DND-41 (cell line): ENCODE measurements at regions not wholly inside any gene's neighbourhood (a gene's known extent, or its start where the extent isn't known, plus 50 kb on each side); places are given as distances from the start of the nearest gene placed in this dataset.

ENCODE experiments used
- ATAC-seq: fragments of 200-7000 bp; cut with Tn5 transposase; 3 replicates; pipeline ENCODE4 v1.9.1; 2021; ENCODE audit warnings: low read depth; ENCODE audit not compliant: insufficient read depth
- DNase-seq: peaks from one replicate; pipeline ENCODE4 v3.0.0-alpha.2; 2020
- H2AFZ ChIP-seq: 2 replicates; pipeline ENCODE4 v1.6.0; 2012; ENCODE audit warnings: low read depth, low read length
- H3K27ac ChIP-seq: 2 replicates; pipeline ENCODE4 v1.5.1; 2012; ENCODE audit warnings: low read length, inconsistent platforms
- H3K27me3 ChIP-seq: fragments of 200-600 bp; sonication (generic); 2 replicates; pipeline ENCODE4 v1.6.0; 2012; ENCODE audit warnings: low read length, mild to moderate bottlenecking, inconsistent platforms; ENCODE audit not compliant: insufficient read depth, poor library complexity
- H3K36me3 ChIP-seq: 2 replicates; pipeline ENCODE4 v1.5.1; 2012; ENCODE audit warnings: low read length, inconsistent platforms; ENCODE audit not compliant: insufficient read depth
- H3K4me1 ChIP-seq: 2 replicates; pipeline ENCODE4 v1.5.1; 2012; ENCODE audit warnings: mild to moderate bottlenecking, low read length; ENCODE audit not compliant: insufficient read depth
- H3K4me2 ChIP-seq: 2 replicates; pipeline ENCODE4 v1.6.0; 2012; ENCODE audit warnings: mild to moderate bottlenecking, moderate library complexity, low read length, inconsistent platforms; ENCODE audit not compliant: insufficient read depth
- H3K4me3 ChIP-seq, 2 experiments: fragments of 200-600 bp in 1 of 2; shearing (Covaris generic) in 1 of 2; 2 replicates each; pipeline ENCODE4 v1.5.1; 2012 to 2016; ENCODE audit warnings: inconsistent platforms in 2 of 2, low read length in 2 of 2, mild to moderate bottlenecking in 2 of 2, low read depth in 1 of 2, moderate library complexity in 1 of 2
- H3K79me2 ChIP-seq: 2 replicates; pipeline ENCODE4 v1.6.0; 2012; ENCODE audit warnings: low read length, inconsistent platforms; ENCODE audit not compliant: insufficient read depth
- H3K9ac ChIP-seq: 2 replicates; pipeline ENCODE4 v1.6.0; 2012; ENCODE audit warnings: low read depth, mild to moderate bottlenecking, inconsistent platforms, low read length, moderate library complexity
- H3K9me3 ChIP-seq: 2 replicates; pipeline ENCODE4 v1.5.1; 2012; ENCODE audit warnings: low read length, moderate library complexity, mild to moderate bottlenecking, inconsistent platforms; ENCODE audit not compliant: insufficient read depth, severe bottlenecking
- H4K20me1 ChIP-seq: 2 replicates; pipeline ENCODE4 v1.6.0; 2012; ENCODE audit warnings: low read length; ENCODE audit not compliant: insufficient read depth
- EZH2 ChIP-seq: IDR thresholded peaks from 3 replicates; pipeline ENCODE4 v1.6.1; 2012; ENCODE audit warnings: borderline replicate concordance, low read depth, mild to moderate bottlenecking, moderate library complexity, low read length, inconsistent platforms; ENCODE audit not compliant: severe bottlenecking
- TF ChIP-seq, protein P1 (sequence below): IDR thresholded peaks from 2 replicates; pipeline ENCODE4 v1.5.1; 2012; ENCODE audit warnings: borderline replicate concordance, low read length, moderate library complexity, mild to moderate bottlenecking; ENCODE audit not compliant: poor library complexity, severe bottlenecking; ENCODE audit errors: extremely low read depth

DNA sequence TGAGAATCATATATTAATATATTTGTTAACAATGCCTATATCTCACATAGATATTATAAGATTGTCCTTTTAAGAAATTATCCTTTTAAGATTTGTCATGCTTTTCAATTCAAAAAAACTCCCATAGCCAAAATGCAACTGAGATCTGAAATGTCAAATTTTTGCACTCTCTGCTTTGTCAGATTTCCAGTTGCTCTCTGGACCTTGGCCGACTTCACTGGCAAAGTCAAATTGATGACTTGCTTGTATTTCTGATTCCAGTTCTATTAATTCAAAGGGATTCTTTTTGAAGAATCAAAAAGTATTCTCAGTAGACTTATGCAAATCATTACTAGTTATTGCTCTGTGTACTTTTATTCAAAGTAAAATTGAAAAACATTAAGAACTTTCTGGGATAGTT, 101.2 kb upstream of the SCEL start:
- ATAC-seq (no peak), DNase-seq (no peak)
- no peak overlapping the region for H3K27ac ChIP-seq
- no peak overlapping the region for H3K4me3 ChIP-seq
- no peak overlapping the region for H2AFZ ChIP-seq
- no peaks in the 10 kb centered on the region for H3K4me1 ChIP-seq
- no peaks in the 10 kb centered on the region for H3K9me3 ChIP-seq
- H3K36me3 ChIP-seq: no peaks in the 10 kb centered on the region
- H4K20me1 ChIP-seq: no peaks in the 10 kb centered on the region
- no peak overlapping the region for H3K9ac ChIP-seq
- TF ChIP-seq EZH2: no peak
- TF ChIP-seq, protein P1, sequence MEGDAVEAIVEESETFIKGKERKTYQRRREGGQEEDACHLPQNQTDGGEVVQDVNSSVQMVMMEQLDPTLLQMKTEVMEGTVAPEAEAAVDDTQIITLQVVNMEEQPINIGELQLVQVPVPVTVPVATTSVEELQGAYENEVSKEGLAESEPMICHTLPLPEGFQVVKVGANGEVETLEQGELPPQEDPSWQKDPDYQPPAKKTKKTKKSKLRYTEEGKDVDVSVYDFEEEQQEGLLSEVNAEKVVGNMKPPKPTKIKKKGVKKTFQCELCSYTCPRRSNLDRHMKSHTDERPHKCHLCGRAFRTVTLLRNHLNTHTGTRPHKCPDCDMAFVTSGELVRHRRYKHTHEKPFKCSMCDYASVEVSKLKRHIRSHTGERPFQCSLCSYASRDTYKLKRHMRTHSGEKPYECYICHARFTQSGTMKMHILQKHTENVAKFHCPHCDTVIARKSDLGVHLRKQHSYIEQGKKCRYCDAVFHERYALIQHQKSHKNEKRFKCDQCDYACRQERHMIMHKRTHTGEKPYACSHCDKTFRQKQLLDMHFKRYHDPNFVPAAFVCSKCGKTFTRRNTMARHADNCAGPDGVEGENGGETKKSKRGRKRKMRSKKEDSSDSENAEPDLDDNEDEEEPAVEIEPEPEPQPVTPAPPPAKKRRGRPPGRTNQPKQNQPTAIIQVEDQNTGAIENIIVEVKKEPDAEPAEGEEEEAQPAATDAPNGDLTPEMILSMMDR: no peak
- no peak overlapping the region for H3K4me2 ChIP-seq
- no peaks in the 10 kb centered on the region for H3K27me3 ChIP-seq
- H3K79me2 ChIP-seq: no peaks in the 10 kb centered on the region

DNA sequence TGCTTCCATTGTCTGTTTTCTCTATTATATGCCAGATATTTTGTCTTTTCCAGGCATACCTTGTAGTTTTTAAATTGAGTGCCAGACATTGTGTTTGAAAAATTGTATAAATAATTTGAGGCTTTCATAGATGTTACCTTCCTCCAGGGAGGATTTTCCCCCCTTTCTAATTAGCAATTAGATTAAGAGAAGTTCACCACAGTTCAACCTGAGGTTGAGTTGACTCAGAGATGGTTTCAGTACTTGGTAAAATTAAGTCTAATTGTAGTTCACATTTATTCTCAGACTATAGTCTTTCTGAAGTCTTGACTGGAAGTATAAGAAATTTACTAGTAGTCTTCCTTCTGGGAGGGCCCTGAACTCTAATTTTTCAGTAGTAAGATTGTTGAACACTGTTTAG, 104.1 kb upstream of the SCEL start:
- TF ChIP-seq, protein P1: no peak
- no peak for TF ChIP-seq EZH2
- no peaks in the 10 kb centered on the region for H4K20me1 ChIP-seq
- no peak overlapping the region for H3K4me2 ChIP-seq
- no peaks in the 10 kb centered on the region for H3K27me3 ChIP-seq
- H3K9ac ChIP-seq: no peak overlapping the region
- H3K27ac ChIP-seq: no peak overlapping the region
- H2AFZ ChIP-seq: no peak overlapping the region
- ATAC-seq (no peak), DNase-seq (no peak)
- H3K9me3 ChIP-seq: no peaks in the 10 kb centered on the region
- no peak overlapping the region for H3K4me3 ChIP-seq
- H3K79me2 ChIP-seq: no peaks in the 10 kb centered on the region
- H3K4me1 ChIP-seq: no peaks in the 10 kb centered on the region
- no peaks in the 10 kb centered on the region for H3K36me3 ChIP-seq

DNA sequence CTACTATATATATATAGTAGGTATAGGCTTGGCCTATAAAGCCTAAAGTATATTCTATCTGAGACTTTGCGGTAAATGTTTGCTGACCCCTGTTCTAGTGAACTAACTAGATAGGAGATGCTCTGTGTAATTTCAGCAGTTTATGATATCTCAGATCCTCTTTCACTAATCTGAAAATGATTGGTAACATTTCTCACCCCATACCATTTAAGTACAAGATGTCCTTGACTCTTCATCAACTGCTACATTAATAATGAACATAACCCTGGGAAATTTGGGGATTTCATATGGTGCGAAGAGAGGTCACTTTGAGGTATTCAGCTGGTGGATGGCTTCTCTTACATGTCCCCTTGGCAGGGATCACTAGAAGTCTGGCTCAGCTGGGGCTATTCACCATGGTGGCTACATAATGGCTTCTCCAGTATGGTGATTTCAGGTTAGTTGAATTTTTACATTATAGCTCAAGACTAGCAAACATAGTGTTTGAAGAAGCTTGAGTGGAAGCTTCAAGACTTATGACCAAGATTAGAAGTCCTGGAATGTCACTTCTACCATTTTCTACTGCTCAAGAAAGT, 103.6 kb upstream of the MYCBP2 start:
- Histone ChIP-seq H3K9ac (no peak overlapping the region), H4K20me1 (no peaks in the 10 kb centered on the region), H3K27me3 (no peaks in the 10 kb centered on the region), H3K9me3 (no peaks in the 10 kb centered on the region), H3K4me2 (no peak overlapping the region), H3K79me2 (no peaks in the 10 kb centered on the region), H2AFZ (no peak overlapping the region), H3K27ac (no peak overlapping the region), H3K4me1 (no peaks in the 10 kb centered on the region), H3K4me3 (no peak overlapping the region), H3K36me3 (no peaks in the 10 kb centered on the region)
- no peak for ATAC-seq
- TF ChIP-seq EZH2: no peak
- TF ChIP-seq, protein P1: no peak
- DNase-seq: no peak
